ENCODE measurements at regions not wholly inside any gene's neighbourhood (a gene's known extent, or its start where the extent isn't known, plus 50 kb on each side); places are given as distances from the start of the nearest gene placed in this dataset.
"Not testable (repeated sequence)": the region's sequence is repeated elsewhere in the genome, so short reads cannot be mapped to it uniquely, and the experiment has no call there.

- no peak for DNase-seq
Observed at GRCh38 chr17:73896966-73897365, 252.7 kb upstream of the SDK2 start.

GRCh38 chr17:73899839-73900238 is 255.6 kb upstream of the SDK2 start:
- DNase-seq, result no peak

- no peak for DNase-seq
Observed at GRCh38 chr17:73900516-73900915, 256.3 kb upstream of the SDK2 start.

GRCh38 chr17:73901249-73901648 is 257.0 kb upstream of the SDK2 start:
- no peak for DNase-seq

GRCh38 chr17:73901661-73902415 is 257.6 kb upstream of the SDK2 start:
- DNase-seq, result no peak

- no peak for DNase-seq
Observed at GRCh38 chr17:73902416-73903181, 258.4 kb upstream of the SDK2 start.

GRCh38 chr17:73906896-73907870 is 262.9 kb upstream of the SDK2 start:
- no peak for DNase-seq

- no peak for DNase-seq
Observed at GRCh38 chr17:73909186-73909585, 264.9 kb upstream of the SDK2 start.

- DNase-seq, result no peak
Observed at GRCh38 chr17:73910206-73910605, 266.0 kb upstream of the SDK2 start.

GRCh38 chr17:73910821-73911515 is 266.7 kb upstream of the SDK2 start:
- DNase-seq, result no peak

- DNase-seq, result no peak
Observed at GRCh38 chr17:73911726-73912372, 267.6 kb upstream of the SDK2 start.

- DNase-seq, result no peak
Observed at GRCh38 chr17:73912373-73912746, 268.1 kb upstream of the SDK2 start.

GRCh38 chr17:73914536-73915274 is 270.5 kb upstream of the SDK2 start:
- DNase-seq, result no peak

GRCh38 chr17:73919033-73919432 is 274.8 kb upstream of the SDK2 start:
- not testable (repeated sequence) for DNase-seq

- DNase-seq, result no peak
Observed at GRCh38 chr17:73921306-73921705, 277.1 kb upstream of the SDK2 start.

GRCh38 chr17:73924114-73924908 is 279.2 kb upstream of the RPL38 start:
- DNase-seq, result no peak

- no peak for DNase-seq
Observed at GRCh38 chr17:73924909-73925186, 278.6 kb upstream of the RPL38 start.

- DNase-seq, result no peak
Observed at GRCh38 chr17:73929860-73930430, 273.5 kb upstream of the RPL38 start.

GRCh38 chr17:73932216-73932749 is 271.2 kb upstream of the RPL38 start:
- DNase-seq, result no peak

All from hindlimb muscle (tissue), 1 donor.